Parathyroid adenoma (tissue), 2 donors: ENCODE measurements at regions not wholly inside any gene's neighbourhood (a gene's known extent, or its start where the extent isn't known, plus 50 kb on each side); places are given as distances from the start of the nearest gene placed in this dataset.

Source experiments
- H2AFZ ChIP-seq: fragments of 300-600 bp; sonication (generic); one replicate; pipeline ENCODE4 v1.7.0; 2017; ENCODE audit warnings: antibody characterized with exemption, mild to moderate bottlenecking
- H3K27ac ChIP-seq: fragments of 300-600 bp; sonication (generic); one replicate; pipeline ENCODE4 v1.7.0; 2017
- H3K27me3 ChIP-seq: fragments of 300-600 bp; sonication (generic); one replicate; pipeline ENCODE4 v1.7.0; 2017; ENCODE audit warnings: low read length; ENCODE audit not compliant: control insufficient read depth, insufficient read depth
- H3K36me3 ChIP-seq: fragments of 300-600 bp; sonication (generic); one replicate; pipeline ENCODE4 v1.7.0; 2017; ENCODE audit warnings: low read length; ENCODE audit not compliant: control insufficient read depth, insufficient read depth
- H3K4me1 ChIP-seq: fragments of 300-600 bp; sonication (generic); one replicate; pipeline ENCODE4 v1.7.0; 2017; ENCODE audit warnings: control low read depth
- H3K4me2 ChIP-seq: fragments of 300-600 bp; sonication (generic); one replicate; pipeline ENCODE4 v1.7.0; 2017; ENCODE audit warnings: low read length
- H3K4me3 ChIP-seq: fragments of 300-600 bp; sonication (generic); one replicate; pipeline ENCODE4 v1.7.0; 2017; ENCODE audit warnings: low read depth, low read length
- H3K79me2 ChIP-seq: fragments of 300-600 bp; sonication (generic); one replicate; pipeline ENCODE4 v1.7.0; 2017; ENCODE audit warnings: control low read depth
- H3K9ac ChIP-seq: fragments of 300-600 bp; sonication (generic); one replicate; pipeline ENCODE4 v1.7.0; 2017; ENCODE audit warnings: mild to moderate bottlenecking
- H3K9me3 ChIP-seq: fragments of 300-600 bp; sonication (generic); one replicate; pipeline ENCODE4 v1.7.0; 2017; ENCODE audit warnings: low read length; ENCODE audit not compliant: control insufficient read depth
- CTCF ChIP-seq: fragments of 300-600 bp; sonication (generic); IDR thresholded peaks from one replicate; pipeline ENCODE4 v1.7.0; 2017; ENCODE audit warnings: antibody characterized with exemption, mild to moderate bottlenecking
- donor health status: primary hyperparathyroidism.

GRCh38 chr18:55647331-55647730, 59.3 kb upstream of the TCF4 start:
- Histone ChIP-seq H3K79me2 (no peaks in the 10 kb centered on the region), H3K9me3 (no peaks in the 10 kb centered on the region), H3K4me3 (no peak overlapping the region), H3K27ac (no peak overlapping the region), H3K4me1 (no peaks in the 10 kb centered on the region), H2AFZ (no peak overlapping the region), H3K9ac (no peak overlapping the region), H3K27me3 (no peaks in the 10 kb centered on the region), H3K4me2 (no peak overlapping the region), H3K36me3 (no peaks in the 10 kb centered on the region)
- no peak for TF ChIP-seq CTCF

GRCh38 chr18:55642191-55642590, 54.2 kb upstream of the TCF4 start:
- Histone ChIP-seq H3K27me3 (no peaks in the 10 kb centered on the region), H3K9me3 (no peaks in the 10 kb centered on the region), H3K4me3 (no peak overlapping the region), H3K4me1 (no peaks in the 10 kb centered on the region), H3K4me2 (no peak overlapping the region), H2AFZ (no peak overlapping the region), H3K9ac (no peak overlapping the region), H3K36me3 (no peaks in the 10 kb centered on the region), H3K27ac (no peak overlapping the region), H3K79me2 (no peaks in the 10 kb centered on the region)
- TF ChIP-seq CTCF = no peak

- no peaks in the 10 kb centered on the region for H3K27me3 ChIP-seq
- H3K4me2 ChIP-seq = no peak overlapping the region
- no peak overlapping the region for H3K27ac ChIP-seq
- no peak for TF ChIP-seq CTCF
- no peak overlapping the region for H3K9ac ChIP-seq
- no peak overlapping the region for H2AFZ ChIP-seq
- H3K79me2 ChIP-seq = no peaks in the 10 kb centered on the region
- no peak overlapping the region for H3K4me3 ChIP-seq
- no peaks in the 10 kb centered on the region for H3K9me3 ChIP-seq
- no peaks in the 10 kb centered on the region for H3K36me3 ChIP-seq
- H3K4me1 ChIP-seq = no peaks in the 10 kb centered on the region
Observed at GRCh38 chr18:55641486-55641885, 53.5 kb upstream of the TCF4 start.
